ENCODE measurements at regions not wholly inside any gene's neighbourhood (a gene's known extent, or its start where the extent isn't known, plus 50 kb on each side); places are given as distances from the start of the nearest gene placed in this dataset.

DNA sequence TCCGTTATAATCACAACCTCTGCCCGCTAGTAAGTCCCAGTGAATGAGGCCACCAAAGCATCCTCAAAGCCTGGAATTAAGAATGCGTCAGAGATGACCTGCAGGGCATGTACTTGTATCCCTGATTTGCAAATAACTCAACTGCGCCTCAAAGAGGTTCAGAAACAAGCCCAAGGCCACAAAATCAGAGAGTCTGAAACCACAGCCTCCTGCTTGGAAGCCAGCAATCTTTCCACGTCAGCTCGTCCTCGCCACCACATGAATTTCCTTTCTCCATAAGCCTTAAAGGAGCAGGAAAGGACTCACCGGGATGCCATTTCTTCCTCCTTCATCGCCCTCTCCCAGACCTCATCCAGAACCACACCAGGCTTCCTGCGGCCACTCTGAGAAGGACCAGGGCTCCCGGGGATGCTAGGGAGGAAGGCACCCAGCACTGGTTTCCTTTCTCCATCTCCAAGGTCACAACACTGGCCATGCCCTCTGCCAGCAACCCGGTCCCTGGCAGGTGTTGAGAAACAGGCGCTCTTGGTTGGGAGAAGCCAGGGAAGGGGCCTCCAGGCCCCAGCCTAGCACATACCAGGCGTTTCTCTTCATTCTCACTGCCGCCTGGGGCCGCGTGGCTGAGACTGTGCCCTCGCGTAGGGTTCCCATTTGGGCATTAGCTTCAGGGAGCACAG lies 191.2 kb upstream of the DIO3 start:
- TF ChIP-seq CTCF (IDR thresholded peaks at IDR 0.05; ENCODE audit: low read depth, low read length), result no peak
- DNase-seq (ENCODE audit: extremely low read depth, low read depth), result no peak

GRCh38 chr14:101370593-101371569 lies 190.4 kb upstream of the DIO3 start:
- no peak for TF ChIP-seq CTCF (IDR thresholded peaks at IDR 0.05; ENCODE audit: low read depth, low read length)
- no peak for DNase-seq (ENCODE audit: extremely low read depth, low read depth)

DNA sequence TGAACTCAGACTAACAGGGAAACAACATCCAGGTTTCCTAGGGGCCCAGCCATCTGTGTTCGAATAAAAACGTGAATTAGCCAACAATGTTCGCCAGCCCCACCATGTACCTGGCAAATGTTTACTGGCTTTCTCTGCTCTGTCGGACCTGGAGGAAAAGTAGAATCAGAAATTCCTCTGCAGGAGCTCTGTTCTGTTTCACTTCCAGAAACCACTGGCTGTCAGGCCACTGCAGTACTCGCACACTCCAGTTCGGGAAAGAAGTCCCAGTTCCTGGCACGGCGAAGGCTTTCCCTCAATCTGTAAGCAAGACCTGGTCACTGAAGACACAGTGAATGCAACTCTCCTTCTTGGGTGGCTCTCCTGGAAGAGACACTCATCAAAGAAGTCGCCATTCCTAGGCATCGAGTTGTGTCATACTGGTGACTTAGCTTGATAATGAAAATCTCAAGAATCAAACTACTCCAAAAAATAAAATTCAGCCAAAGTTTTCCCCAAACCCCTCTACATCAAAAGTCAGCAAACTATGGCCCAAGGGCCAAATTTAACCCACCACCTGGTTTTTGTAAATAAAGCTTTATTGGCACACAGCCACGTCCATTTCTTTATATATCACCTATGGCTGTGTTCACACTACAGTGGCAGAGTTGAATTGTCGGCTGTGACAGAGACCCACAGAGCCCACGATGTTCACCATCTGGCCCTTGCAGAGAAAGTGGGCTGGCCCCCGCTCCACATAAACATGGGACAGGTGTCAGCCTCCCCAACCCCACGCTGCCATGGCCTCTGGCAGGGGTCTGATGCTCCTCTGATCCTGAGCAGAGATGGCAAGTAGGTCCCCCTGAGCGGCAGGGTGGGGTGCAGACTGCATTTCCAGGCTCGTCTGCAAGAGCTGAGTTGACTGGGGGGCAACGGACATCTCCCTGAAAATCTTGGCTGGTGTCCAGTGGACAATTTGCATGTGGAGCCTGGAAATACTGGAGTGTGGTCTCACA lies 189.2 kb upstream of the DIO3 start:
- no peak for TF ChIP-seq CTCF (IDR thresholded peaks at IDR 0.05; ENCODE audit: low read depth, low read length)
- DNase-seq (ENCODE audit: extremely low read depth, low read depth), result no peak

GRCh38 chr14:101372894-101373620 lies 188.2 kb upstream of the DIO3 start:
- no peak for TF ChIP-seq CTCF (IDR thresholded peaks at IDR 0.05; ENCODE audit: low read depth, low read length)
- no peak for DNase-seq (ENCODE audit: extremely low read depth, low read depth)

GRCh38 chr14:101373690-101374295 lies 187.5 kb upstream of the DIO3 start:
- DNase-seq (ENCODE audit: extremely low read depth, low read depth), result no peak

More at GRCh38 chr14:101373690-101374295, 187.5 kb upstream of the DIO3 start:
- TF ChIP-seq CTCF (IDR thresholded peaks at IDR 0.05; ENCODE audit: low read depth, low read length), result no peak

Data from AG09319 (cell line).